Osteocyte (in vitro differentiated cells): ENCODE measurements at regions not wholly inside any gene's neighbourhood (a gene's known extent, or its start where the extent isn't known, plus 50 kb on each side); places are given as distances from the start of the nearest gene placed in this dataset.

Source experiments
- DNase-seq: peaks from one replicate; pipeline ENCODE4 v3.0.0; 2021; ENCODE audit warnings: mixed read lengths; ENCODE audit not compliant: unreplicated experiment; ENCODE audit errors: extremely low spot score
- H3K27ac Mint-ChIP-seq: one replicate; pipeline ENCODE4 v1.8.0; 2021; ENCODE audit warnings: mild to moderate bottlenecking, mixed read lengths; ENCODE audit not compliant: unreplicated experiment
- H3K27me3 Mint-ChIP-seq: one replicate; pipeline ENCODE4 v1.8.0; 2021; ENCODE audit warnings: mixed read lengths; ENCODE audit not compliant: unreplicated experiment
- H3K36me3 Mint-ChIP-seq: one replicate; pipeline ENCODE4 v1.8.0; 2021; ENCODE audit warnings: mixed read lengths; ENCODE audit not compliant: unreplicated experiment
- H3K4me1 Mint-ChIP-seq: one replicate; pipeline ENCODE4 v1.8.0; 2021; ENCODE audit warnings: mixed read lengths; ENCODE audit not compliant: unreplicated experiment
- H3K4me3 Mint-ChIP-seq: one replicate; pipeline ENCODE4 v1.8.0; 2021; ENCODE audit warnings: mild to moderate bottlenecking, moderate library complexity, mixed read lengths; ENCODE audit not compliant: unreplicated experiment
- H3K9me3 Mint-ChIP-seq: one replicate; pipeline ENCODE4 v1.8.0; 2021; ENCODE audit warnings: mixed read lengths; ENCODE audit not compliant: unreplicated experiment
- TF ChIP-seq, protein P1 (sequence below): fragments of 200-600 bp; sonication (generic); IDR thresholded peaks from 2 replicates; pipeline ENCODE4 v1.5.0; 2021; ENCODE audit warnings: antibody characterized with exemption, mild to moderate bottlenecking, moderate library complexity

DNA sequence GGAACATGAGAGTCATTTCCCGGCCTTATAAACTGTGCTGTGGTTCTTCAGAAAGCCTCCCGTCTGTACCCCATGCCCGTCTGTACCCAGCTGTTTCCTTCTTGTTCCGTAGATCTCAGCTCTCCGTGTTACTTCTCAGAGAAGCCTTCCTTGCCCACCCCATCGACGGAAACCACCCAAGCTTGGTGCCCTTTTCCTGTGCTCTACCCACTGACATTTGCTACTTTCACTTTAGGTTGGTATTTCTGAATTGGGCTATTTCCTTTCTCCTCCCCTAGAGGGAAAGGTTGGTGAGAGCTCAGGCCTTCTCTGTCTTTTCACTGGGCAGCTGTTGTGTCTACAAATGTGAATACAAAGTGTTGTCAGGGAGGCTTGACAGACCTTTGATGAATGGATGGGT lies 764.5 kb upstream of the ADAMTS16 start:
- DNase-seq, result no peak
- no peak overlapping the region for H3K27ac Mint-ChIP-seq
- no peak overlapping the region for H3K4me3 Mint-ChIP-seq
- H3K9me3 Mint-ChIP-seq, result peaks cover 16% of the 10 kb centered on the region
- H3K4me1 Mint-ChIP-seq, result no peaks in the 10 kb centered on the region
- H3K36me3 Mint-ChIP-seq, result no peaks in the 10 kb centered on the region
- H3K27me3 Mint-ChIP-seq, result no peaks in the 10 kb centered on the region
- TF ChIP-seq, protein P1, sequence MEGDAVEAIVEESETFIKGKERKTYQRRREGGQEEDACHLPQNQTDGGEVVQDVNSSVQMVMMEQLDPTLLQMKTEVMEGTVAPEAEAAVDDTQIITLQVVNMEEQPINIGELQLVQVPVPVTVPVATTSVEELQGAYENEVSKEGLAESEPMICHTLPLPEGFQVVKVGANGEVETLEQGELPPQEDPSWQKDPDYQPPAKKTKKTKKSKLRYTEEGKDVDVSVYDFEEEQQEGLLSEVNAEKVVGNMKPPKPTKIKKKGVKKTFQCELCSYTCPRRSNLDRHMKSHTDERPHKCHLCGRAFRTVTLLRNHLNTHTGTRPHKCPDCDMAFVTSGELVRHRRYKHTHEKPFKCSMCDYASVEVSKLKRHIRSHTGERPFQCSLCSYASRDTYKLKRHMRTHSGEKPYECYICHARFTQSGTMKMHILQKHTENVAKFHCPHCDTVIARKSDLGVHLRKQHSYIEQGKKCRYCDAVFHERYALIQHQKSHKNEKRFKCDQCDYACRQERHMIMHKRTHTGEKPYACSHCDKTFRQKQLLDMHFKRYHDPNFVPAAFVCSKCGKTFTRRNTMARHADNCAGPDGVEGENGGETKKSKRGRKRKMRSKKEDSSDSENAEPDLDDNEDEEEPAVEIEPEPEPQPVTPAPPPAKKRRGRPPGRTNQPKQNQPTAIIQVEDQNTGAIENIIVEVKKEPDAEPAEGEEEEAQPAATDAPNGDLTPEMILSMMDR, result no peak

DNA sequence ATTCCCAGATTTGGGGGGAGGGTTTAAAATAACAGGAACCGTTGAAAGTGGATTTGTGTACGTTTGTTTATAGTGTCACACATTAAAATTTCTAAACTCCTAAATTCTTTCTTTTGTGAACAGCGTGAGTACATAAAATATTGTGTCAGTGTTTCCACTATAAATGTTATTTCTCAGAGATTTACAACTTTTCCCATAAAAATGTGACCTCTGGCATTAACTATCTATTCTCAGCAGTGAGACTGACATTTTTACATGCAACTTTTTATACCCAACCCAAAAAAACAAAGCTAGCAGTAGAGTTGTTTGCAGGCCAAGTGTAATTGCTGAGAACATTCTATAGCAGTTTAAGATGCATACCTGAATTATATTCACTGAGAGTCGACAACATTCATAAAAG lies 757.0 kb upstream of the ADAMTS16 start:
- TF ChIP-seq, protein P1, result no peak
- no peak overlapping the region for H3K4me3 Mint-ChIP-seq
- no peaks in the 10 kb centered on the region for H3K4me1 Mint-ChIP-seq
- no peak overlapping the region for H3K27ac Mint-ChIP-seq
- H3K27me3 Mint-ChIP-seq, result no peaks in the 10 kb centered on the region
- no peak for DNase-seq
- peaks cover 21% of the 10 kb centered on the region for H3K9me3 Mint-ChIP-seq
- H3K36me3 Mint-ChIP-seq, result no peaks in the 10 kb centered on the region

DNA sequence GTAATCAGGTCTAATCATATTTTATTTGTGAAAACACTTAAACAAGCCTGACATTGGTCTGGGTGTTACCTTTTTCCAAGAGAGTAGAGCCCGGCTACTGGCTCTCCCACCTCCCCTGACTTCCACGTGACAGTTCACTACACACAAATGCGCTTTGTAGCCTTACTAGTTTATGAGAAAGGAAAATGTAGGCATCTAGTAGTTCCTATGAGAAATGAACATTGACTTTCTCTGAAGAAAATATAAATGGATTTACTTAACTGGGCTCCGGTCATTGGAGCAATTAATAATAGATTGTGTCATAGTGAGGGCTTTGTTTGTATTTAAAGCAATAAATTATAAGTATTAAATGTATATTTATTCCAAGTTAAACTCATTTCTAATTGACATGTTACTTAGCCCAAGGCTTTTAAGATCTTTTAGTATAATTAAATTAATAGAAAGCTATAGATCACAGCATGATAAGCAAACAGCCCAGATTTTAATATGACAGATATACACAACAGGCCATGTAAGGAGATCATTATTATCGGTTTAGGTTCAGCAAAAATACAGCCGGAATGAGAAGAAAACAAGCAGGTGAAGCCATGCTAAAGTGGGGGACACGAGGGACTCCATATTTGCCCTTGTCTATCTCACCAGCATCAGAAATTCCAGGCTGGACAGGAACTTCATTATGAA lies 756.5 kb upstream of the ADAMTS16 start:
- Mint-ChIP-seq H3K9me3 (peaks cover 22% of the 10 kb centered on the region), H3K27ac (no peak overlapping the region), H3K4me3 (no peak overlapping the region), H3K4me1 (no peaks in the 10 kb centered on the region), H3K36me3 (no peaks in the 10 kb centered on the region), H3K27me3 (no peaks in the 10 kb centered on the region)
- no peak for DNase-seq
- TF ChIP-seq, protein P1, result no peak

DNA sequence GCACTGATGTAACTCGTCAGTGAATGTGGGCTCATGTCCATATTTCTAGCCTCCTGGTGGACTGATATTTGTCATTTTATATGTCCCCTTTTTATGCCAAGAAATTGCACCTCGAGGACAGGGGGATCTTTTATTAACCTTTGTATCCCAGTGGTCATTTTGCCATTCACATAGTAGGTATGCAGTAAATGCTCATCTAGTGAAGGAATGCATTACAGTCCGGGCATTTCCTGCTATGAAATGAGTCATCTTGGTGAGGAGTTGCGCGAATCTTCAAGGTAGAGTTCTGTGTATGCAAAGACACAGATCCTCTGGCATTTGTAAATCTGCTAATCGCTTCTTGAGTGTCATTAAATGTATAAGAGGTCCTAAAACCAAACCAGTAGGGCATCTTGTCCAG lies 755.5 kb upstream of the ADAMTS16 start:
- Mint-ChIP-seq H3K9me3 (peaks cover 27% of the 10 kb centered on the region), H3K36me3 (no peaks in the 10 kb centered on the region), H3K4me3 (no peak overlapping the region)

DNA sequence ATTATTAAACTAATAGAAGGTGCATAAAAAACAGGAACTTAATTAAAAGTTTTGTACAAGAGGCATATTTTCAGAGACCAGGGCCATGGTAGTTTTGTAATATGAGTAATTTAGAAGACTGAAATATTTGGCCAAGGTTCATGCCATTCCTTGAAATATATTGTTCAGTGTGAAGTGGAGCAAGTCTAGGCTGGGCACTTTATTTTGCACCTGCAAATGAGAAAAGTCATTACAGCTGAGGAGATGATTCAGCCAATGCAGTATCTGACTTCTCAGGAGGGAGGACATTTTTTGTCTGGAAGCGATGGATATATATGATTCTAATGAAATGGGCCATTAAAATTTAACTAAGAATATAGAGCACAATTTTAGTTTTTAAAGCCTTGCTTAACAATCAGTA lies 754.0 kb upstream of the ADAMTS16 start:
- H3K9me3 Mint-ChIP-seq, result peaks cover 24% of the 10 kb centered on the region
- no peak overlapping the region for H3K27ac Mint-ChIP-seq
- H3K27me3 Mint-ChIP-seq, result no peaks in the 10 kb centered on the region

More for the DNA sequence above, 755.5 kb upstream of the ADAMTS16 start:
- Mint-ChIP-seq H3K4me1 (no peaks in the 10 kb centered on the region), H3K27me3 (no peaks in the 10 kb centered on the region), H3K27ac (no peak overlapping the region)
- DNase-seq, result no peak
- TF ChIP-seq, protein P1, result no peak

More for the DNA sequence above, 754.0 kb upstream of the ADAMTS16 start:
- TF ChIP-seq, protein P1, result no peak
- Mint-ChIP-seq H3K4me1 (no peaks in the 10 kb centered on the region), H3K36me3 (no peaks in the 10 kb centered on the region), H3K4me3 (no peak overlapping the region)
- no peak for DNase-seq
